AG09319 (cell line): ENCODE measurements at regions not wholly inside any gene's neighbourhood (a gene's known extent, or its start where the extent isn't known, plus 50 kb on each side); places are given as distances from the start of the nearest gene placed in this dataset.

ENCODE experiments used
- DNase-seq: peaks from one replicate; pipeline ENCODE4 v3.0.0-alpha.2; 2010; ENCODE audit warnings: low read depth; ENCODE audit errors: extremely low read depth
- TF ChIP-seq, protein P1 (sequence below): IDR thresholded peaks from 2 replicates; pipeline ENCODE4 v1.5.1; 2011; ENCODE audit warnings: low read depth, mild to moderate bottlenecking, inconsistent platforms, low read length, moderate library complexity

DNA sequence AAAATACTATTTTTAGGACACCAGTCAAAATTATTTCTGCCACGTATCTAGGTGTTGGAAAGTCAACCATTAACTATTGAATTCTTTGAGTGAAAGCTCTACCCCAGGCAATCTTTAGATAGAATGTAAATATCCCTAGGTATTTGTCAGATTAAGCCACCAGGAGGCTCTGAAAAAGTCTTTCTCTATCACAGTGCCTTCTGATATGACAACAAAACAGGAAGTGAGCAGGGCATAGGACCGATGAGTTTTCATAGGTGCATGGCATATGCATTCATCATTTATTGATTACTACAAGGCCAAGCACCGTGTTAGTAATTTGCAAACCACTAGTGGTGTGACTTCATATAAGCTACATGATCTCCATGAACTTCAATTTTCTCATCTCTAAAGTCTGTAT lies 333.6 kb upstream of the F9 start:
- DNase-seq: no peak
- TF ChIP-seq, protein P1, sequence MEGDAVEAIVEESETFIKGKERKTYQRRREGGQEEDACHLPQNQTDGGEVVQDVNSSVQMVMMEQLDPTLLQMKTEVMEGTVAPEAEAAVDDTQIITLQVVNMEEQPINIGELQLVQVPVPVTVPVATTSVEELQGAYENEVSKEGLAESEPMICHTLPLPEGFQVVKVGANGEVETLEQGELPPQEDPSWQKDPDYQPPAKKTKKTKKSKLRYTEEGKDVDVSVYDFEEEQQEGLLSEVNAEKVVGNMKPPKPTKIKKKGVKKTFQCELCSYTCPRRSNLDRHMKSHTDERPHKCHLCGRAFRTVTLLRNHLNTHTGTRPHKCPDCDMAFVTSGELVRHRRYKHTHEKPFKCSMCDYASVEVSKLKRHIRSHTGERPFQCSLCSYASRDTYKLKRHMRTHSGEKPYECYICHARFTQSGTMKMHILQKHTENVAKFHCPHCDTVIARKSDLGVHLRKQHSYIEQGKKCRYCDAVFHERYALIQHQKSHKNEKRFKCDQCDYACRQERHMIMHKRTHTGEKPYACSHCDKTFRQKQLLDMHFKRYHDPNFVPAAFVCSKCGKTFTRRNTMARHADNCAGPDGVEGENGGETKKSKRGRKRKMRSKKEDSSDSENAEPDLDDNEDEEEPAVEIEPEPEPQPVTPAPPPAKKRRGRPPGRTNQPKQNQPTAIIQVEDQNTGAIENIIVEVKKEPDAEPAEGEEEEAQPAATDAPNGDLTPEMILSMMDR: no peak

DNA sequence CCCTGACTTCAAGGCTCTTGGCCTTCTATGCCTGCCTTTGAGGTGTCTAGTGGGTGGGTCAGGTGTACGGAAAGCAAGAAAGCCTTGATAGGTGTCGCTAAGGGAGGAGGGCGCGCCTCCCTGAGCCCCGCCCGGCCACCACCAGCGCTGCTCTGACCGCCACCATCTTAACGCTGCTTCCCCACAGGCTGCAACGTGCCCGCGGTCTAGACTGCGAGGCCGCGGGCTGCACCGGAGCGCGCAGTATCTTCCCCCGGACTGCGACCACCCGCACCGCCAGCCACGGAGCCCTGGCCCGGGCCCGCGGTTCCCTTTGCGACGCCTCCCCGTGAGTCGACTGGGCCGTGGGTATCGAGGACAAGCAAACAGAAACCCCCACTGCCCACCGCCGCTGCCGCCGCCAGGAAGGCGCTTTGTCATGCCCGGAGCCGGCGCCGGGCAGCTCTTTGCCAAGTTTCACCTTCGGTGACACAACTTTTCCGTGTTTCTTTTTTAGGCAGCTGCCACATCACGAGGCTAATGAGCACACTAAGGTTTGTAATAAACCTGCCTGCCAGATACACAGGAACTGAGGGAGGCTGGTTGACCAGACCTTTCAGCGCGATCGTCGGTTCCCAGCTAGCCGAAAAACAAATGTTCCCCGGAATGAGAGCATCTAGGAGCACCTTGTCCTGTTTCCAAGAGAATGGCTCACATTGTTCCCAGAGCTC lies 335.8 kb upstream of the F9 start:
- DNase-seq: no peak
- TF ChIP-seq, protein P1: no peak

DNA sequence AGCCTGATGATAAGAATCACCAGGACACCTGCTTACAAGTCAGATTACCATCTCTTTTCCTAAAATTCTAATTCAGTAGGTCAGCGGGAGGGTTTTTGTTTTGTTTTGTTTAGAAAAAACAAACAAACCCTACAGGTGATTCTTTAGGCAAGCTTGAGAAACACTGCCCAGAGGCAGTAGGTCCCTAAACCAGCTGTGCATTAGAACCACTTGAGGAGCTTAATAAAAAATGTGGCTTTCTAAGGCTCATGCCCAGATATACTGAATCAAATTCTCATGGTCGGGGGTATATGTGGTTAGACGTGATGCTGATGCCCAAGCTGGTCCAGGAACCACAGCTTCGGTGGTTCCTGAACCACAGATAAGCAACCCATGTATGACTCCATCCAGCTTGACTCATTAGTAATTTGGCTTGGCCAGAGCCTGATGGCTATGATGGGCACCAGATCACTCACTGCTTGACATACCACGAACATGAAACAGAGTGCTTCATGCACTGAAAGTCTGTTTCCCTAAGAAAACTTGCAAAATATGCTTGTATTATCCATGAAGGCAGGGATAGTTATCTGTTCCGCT lies 338.1 kb upstream of the F9 start:
- DNase-seq: no peak
- TF ChIP-seq, protein P1: no peak

DNA sequence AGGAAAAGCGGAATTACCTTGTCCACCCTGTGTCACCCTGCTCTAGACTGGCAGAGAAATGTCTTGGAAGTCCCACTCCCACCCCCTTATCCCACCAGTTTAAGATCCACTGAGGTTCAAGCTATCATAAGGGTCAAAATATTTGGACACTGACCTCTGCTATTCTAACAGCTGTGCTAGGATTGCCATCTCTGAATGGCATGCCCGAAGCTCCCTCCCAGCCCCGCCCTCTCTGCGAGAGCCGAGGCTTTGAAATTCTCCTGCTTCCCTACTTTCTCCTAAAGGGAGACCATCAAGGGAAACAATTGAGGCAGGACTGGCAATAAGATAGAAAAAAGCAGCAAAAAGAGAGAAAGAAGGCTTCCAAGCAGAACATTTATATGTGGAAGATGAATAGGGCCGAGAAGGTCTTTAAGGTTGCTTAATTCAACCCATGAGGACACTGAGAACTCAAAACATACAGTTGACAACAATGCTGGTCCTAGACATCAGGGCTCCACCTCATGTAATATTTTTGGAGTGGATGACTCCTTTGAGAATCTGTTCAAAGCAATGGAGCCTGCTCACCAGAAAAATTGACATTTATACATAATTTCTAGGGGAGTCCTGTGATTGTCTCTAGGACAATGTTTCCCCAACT lies 338.7 kb upstream of the F9 start:
- TF ChIP-seq, protein P1: no peak
- DNase-seq: no peak

DNA sequence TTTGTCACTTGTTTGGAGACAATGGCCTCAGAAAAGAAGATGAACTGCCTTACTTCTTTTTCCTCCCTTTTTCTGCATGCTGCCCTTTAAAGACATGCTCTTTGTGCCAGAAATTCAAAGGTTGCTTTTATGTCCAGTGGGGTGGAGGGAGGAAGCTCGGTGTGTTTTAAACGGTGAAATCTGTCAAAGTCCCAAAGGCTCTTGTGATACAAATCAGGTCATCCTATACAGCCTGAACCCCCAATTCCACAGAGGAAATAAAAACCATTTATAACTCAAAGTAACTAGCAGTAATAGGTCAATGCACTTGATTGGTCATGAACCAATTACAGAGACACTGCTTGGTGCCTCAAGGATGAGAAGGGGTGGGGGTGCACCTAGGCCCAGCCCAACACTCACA lies 339.3 kb upstream of the F9 start:
- no peak for DNase-seq
- TF ChIP-seq, protein P1: no peak

DNA sequence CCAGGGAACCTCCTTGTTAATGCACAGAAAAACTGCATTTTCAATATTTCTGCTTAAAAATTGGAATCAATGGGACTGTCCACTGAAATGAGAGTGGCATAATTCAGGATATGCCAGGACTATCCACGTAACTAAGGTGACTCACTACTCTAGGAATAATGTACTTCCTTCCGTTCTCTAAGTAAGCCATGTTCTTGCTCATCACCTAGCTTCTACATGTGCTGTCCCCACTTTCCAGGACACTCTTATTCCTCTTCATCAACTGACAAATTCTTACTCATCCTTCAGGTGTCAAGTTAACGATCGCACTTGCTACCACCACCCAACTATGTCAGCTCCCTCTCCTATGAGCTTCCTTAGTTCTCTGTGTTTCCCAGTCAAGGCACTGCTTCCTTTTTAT lies 342.8 kb upstream of the F9 start:
- DNase-seq: no peak
- TF ChIP-seq, protein P1: no peak

DNA sequence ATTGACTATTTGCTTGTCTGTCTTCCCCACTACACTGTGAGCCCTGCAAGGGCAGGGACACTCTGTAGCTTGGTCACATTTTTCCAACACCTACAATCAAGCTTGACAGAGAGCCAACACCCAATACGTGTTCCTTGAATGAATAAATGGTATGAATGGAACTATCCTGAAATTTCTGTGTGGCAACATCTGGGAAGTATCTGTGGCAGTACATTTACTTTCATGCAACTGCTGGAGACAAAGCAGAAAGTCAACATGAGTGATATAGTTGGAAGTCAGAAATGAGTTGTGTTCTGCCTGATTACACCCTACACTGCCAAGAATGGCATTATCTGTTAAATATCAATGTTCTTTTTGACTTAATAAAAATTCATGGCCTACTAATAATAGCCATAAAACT lies 343.5 kb upstream of the F9 start:
- TF ChIP-seq, protein P1: no peak
- no peak for DNase-seq
